Tibial nerve (tissue), 1 donor: ENCODE measurements at regions not wholly inside any gene's neighbourhood (a gene's known extent, or its start where the extent isn't known, plus 50 kb on each side); places are given as distances from the start of the nearest gene placed in this dataset. TPM values are rescaled to one million over a fixed set of nuclear protein-coding genes. Genes with fewer than 3 reads are reported as not detected.

Source experiments
- small RNA-seq: library from RNA; depleted of rRNA; stranded (forward); fragments of <200 nt; gene quantifications from one replicate; pipeline ENCODE3, GENCODE V24; 2016

Small RNAs in the stretch of these regions (small RNA-seq; reads per million reads assigned to genes)
- gene AC079355.2, result not detected
